SK-N-MC (cell line): ENCODE measurements at regions not wholly inside any gene's neighbourhood (a gene's known extent, or its start where the extent isn't known, plus 50 kb on each side); places are given as distances from the start of the nearest gene placed in this dataset.

Source experiments
- EZH2 ChIP-seq: fragments of 200-600 bp; sonication (generic); IDR thresholded peaks from one replicate; pipeline ENCODE4 v1.6.1; 2017; ENCODE audit warnings: antibody characterized with exemption
- POLR2AphosphoS5 ChIP-seq: IDR thresholded peaks from 2 replicates; pipeline ENCODE4 v1.6.1; 2012; ENCODE audit warnings: mild to moderate bottlenecking, low read depth, low read length, borderline replicate concordance

GRCh38 chr10:63822496-63822895, 301.3 kb downstream of the REEP3 start:
- TF ChIP-seq EZH2 (no peak), POLR2AphosphoS5 (no peak)
